ENCODE measurements at regions not wholly inside any gene's neighbourhood (a gene's known extent, or its start where the extent isn't known, plus 50 kb on each side); places are given as distances from the start of the nearest gene placed in this dataset.
"Not testable (repeated sequence)": the region's sequence is repeated elsewhere in the genome, so short reads cannot be mapped to it uniquely, and the experiment has no call there.

DNA sequence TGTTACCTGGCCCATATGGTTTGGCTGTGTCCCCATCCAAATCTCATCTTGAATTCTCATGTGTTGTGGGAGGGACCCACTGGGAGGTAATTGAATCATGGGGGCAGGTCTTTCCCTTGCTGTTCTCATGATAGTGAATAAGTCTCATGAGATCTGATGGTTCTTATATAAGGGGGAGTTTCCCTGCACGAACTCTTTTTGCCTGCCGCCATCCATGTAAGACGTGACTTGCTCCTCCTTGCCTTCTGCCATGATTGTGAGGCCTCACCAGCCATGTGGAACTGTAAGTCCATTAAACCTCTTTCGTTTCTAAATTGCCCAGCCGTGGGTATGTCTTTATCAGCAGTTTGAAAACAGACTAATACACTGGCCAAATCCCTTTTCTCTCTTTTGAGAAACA, 444.4 kb downstream of the QKI start:
- TF ChIP-seq, protein P1, sequence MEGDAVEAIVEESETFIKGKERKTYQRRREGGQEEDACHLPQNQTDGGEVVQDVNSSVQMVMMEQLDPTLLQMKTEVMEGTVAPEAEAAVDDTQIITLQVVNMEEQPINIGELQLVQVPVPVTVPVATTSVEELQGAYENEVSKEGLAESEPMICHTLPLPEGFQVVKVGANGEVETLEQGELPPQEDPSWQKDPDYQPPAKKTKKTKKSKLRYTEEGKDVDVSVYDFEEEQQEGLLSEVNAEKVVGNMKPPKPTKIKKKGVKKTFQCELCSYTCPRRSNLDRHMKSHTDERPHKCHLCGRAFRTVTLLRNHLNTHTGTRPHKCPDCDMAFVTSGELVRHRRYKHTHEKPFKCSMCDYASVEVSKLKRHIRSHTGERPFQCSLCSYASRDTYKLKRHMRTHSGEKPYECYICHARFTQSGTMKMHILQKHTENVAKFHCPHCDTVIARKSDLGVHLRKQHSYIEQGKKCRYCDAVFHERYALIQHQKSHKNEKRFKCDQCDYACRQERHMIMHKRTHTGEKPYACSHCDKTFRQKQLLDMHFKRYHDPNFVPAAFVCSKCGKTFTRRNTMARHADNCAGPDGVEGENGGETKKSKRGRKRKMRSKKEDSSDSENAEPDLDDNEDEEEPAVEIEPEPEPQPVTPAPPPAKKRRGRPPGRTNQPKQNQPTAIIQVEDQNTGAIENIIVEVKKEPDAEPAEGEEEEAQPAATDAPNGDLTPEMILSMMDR (optimal IDR thresholded peaks at IDR 0.05 in 1 of 3, IDR thresholded peaks at IDR 0.05 in 1 of 3, conservative IDR thresholded peaks at IDR 0.05 in 1 of 3; ENCODE audit: extremely low read depth in 1 of 3, insufficient read depth in 2 of 3, low read length in 3 of 3), result not testable (repeated sequence)
- TF ChIP-seq EZH2 (IDR thresholded peaks at IDR 0.05; ENCODE audit: low read length), result not testable (repeated sequence)

All from keratinocyte (primary cell).